NCI-H146 treated with DMSO at 0.1 percent for 48 hours (cell line): ENCODE measurements at regions not wholly inside any gene's neighbourhood (a gene's known extent, or its start where the extent isn't known, plus 50 kb on each side); places are given as distances from the start of the nearest gene placed in this dataset.
"Not testable (repeated sequence)": the region's sequence is repeated elsewhere in the genome, so short reads cannot be mapped to it uniquely, and the experiment has no call there.

ENCODE experiments used
- DNase-seq: peaks from one replicate; lab custom pipeline; 2025; ENCODE audit not compliant: unreplicated experiment; lab: John Stamatoyannopoulos, UW

DNA sequence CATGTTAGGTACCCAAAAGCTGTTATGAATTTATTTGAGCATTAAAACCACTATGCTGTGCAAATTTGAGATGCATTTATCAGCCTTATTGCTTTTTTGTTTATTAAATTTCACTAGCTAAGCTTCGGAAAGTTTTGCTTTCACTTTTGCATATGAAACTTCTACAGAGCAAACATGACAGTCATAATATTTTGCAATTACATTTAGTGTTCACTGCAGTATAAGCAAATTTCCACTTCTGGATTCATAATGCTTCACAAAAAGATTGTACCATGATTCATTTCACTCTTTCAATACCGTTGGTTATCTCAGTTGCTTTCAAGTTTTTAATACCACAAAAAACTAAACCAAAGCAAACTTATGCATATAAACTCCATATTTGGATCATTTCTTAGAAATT is 228.7 kb upstream of the SLC8A1 start:
- no peak for DNase-seq

GRCh38 chr2:40690036-40690435 is 238.1 kb upstream of the SLC8A1 start:
- DNase-seq, result no peak

DNA sequence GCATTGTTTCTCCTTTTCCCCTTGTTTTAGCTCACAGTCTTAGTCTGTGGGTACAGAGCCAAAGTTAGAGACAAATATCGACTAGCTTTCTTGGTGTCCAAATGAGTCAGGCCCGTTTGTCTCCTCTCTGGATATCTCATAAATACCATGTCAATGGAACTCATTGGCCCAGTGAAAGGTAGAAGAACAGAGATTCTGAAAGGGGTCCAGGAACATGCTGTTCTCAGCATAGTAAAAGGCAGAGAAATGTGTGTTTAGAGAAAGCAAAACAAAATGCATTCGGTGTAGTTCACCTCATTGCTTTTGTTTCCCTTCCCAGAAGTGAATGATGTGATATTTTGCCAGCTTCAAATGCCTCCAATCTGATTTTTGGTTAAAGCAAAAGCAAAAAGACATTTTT is 238.6 kb upstream of the SLC8A1 start:
- DNase-seq, result no peak

DNA sequence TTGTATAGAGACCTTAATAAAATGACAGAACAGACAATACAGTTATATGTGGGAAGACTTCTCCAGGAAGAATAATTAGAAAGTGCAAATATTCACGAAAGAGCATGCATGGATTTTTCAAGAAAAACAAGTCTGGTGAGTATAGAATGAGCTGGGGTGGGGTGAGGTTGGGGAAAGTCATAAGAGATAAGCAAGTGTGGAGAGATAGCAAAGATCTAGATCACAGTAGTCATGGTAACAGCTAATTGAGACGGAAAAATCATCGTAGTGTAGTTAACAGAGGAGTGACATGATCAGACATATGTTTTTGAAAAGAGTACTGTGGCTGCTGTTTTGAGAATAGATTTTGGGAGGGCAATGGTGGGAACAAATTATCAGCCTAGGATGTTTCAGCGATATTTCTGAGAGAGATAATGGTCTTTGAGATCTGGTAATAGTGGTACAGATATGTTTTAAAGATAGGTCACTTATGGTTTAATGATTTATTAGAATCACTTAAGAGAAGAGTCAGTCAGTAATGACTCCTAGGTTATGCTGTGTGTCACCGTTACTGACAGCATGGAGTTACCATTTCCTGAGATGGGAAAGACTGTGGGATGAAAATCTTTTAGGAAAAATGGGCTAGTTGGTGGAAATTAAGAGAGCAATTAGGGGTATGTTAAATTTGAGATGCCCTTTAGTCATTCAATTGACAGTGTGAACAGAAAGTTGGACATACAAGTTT is 248.5 kb upstream of the SLC8A1 start:
- no peak for DNase-seq

DNA sequence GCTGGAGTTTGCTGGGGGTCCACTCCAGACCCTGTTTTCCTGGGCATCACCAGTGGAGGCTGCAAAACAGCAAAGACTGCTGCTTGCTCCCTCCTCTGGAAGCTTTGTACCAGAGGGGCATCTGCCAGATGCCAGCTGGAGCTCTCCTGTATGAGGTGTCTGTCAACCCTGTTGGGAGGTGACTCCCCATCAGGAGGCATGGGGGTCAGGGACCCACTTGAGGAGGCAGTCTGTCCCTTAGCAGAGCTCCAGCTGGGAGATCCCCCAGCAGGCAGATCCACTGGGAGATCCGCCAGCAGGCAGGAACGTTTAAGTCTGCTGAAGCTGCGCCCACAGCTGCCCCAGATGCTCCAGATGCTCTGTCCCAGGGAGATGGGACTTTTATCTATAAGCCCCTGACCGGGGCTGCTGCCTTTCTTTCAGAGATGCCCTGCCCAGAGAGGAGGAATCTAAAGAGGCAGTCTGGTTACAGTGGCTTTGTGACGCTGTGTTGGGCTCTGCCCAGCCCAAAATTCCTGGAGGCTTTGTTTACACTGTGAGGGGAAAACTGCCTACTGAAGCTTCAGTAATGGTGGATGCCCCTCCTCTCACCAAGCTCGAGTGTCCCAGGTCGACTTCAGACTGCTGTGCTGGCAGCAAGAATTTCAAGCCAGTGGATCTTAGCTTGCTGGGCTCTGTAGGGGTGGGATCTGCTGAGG is 260.5 kb upstream of the SLC8A1 start:
- DNase-seq, result not testable (repeated sequence)

GRCh38 chr2:40716879-40717278 is 265.0 kb upstream of the SLC8A1 start:
- no peak for DNase-seq

- no peak for DNase-seq
Measured at GRCh38 chr2:40719414-40719813, 267.5 kb upstream of the SLC8A1 start.

DNA sequence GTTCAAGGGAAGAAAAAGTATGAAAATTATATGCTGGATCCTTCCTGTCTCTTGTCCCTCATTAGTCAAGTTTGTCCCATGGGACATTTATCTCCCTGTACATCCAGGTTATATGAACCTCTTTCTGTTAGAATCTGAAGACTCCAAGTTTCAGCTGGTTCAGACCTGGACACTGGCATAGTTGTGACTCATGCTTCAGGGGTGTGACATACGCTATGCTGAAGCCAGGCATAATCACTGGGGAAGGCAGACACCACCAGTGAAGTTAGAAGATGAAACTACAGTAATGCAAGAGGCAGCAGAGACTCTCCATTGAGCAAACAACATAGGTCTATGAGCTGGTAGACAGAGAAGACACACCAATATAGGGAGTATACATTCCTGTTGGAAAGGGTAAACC is 269.7 kb upstream of the SLC8A1 start:
- DNase-seq, result no peak

GRCh38 chr2:40723194-40723593 is 271.3 kb upstream of the SLC8A1 start:
- DNase-seq, result no peak

DNA sequence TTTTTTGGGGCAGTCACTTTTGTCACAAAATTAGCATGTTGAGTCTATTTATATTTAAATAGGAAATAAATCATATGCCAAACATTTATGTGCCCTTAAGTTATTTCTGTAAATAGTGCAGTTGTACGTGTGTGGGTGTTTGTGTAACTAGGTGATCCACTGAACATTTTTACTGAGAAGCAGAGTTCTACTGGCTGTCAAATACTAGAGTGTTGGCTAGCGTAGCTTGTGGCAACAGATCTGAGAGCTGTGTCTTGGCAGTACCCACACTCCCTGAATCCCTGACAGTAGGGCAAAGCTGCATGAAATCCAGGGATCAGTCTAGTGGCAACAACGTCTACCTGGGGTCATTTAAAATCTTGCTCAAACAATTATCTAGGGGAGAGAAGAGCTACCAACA is 273.1 kb upstream of the SLC8A1 start:
- DNase-seq, result no peak

DNA sequence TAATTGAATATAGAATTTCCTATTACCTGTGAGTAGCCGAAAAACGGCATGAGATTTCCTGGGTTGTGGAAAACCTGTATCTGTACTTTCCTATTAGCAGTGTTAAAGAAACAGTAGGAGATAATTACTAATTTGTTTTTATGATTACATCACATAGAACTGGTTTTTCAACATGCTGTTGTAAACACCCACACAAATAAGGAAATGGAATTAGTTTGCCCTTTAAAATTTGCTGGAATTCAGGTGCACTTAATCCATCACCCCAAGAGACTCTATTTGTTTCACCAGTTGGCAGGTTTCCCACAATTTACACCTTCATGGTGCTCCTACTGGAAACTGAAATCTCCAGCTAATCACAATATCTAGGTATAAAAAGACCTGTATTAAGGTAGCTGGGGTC is 274.1 kb upstream of the SLC8A1 start:
- no peak for DNase-seq

DNA sequence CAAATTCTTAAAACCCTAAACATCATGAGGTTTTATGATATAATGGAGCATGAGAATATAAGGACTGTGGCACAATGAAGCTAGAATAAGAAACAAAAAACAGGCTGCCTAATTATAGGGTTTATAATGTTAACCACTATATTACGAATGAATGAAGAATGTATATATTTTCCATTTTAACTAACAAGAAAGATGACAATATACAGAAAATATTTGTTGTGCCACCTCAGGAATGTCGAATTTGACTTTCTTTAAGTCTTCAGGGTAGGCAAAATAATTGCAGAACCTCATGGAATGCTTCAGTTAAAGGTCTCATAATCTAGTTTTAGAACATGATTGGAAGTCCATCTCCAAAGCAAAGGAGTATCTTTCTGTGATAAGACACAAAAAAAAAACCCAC is 282.9 kb upstream of the SLC8A1 start:
- DNase-seq, result no peak

GRCh38 chr2:40737180-40737579 is 285.3 kb upstream of the SLC8A1 start:
- DNase-seq, result no peak

GRCh38 chr2:40740419-40740818 is 288.5 kb upstream of the SLC8A1 start:
- DNase-seq, result no peak

DNA sequence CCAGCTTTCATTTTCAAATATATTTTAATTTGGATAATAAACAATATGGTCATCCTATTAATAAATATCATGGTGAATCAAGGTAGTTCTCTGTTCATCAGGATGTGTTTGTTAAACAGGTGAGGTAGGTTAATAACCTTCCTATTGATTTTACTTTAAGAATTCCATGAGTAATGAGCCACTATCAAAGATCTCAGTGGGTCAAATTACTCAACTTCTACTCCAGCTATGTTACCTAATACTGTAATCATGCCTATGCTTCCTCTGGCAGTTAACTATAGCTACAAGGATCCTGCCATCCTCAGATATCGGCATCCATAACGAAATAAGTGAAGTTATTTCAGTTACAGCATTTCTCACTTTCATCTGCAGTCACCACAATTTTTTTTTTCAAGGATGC is 289.6 kb upstream of the SLC8A1 start:
- peak; percentile 1 for DNase-seq

DNA sequence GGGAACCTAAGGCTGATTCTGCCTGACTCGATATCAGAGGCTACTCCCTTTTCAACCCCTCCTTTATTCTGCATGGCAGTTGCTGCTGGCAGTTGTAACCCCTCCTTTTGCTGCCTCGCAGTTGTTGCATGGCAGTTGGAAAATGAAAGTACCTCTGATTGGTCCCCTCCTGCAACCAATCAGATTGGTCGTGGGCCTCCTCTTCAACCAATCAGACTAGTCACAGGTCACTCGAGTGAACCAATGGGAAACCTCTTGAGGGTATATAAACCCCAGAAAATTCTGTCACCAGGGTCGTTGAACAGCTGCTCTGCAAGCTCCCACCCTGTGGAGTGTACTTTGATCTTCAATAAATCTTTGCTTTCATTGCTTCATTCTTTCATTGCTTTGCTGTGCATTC is 294.3 kb upstream of the SLC8A1 start:
- no peak for DNase-seq

- no peak for DNase-seq
Measured at GRCh38 chr2:40751981-40752380, 300.1 kb upstream of the SLC8A1 start.

GRCh38 chr2:40752796-40753195 is 300.9 kb upstream of the SLC8A1 start:
- DNase-seq, result no peak

- DNase-seq, result no peak
Measured at GRCh38 chr2:40754912-40755311, 303.0 kb upstream of the SLC8A1 start.

- no peak for DNase-seq
Measured at GRCh38 chr2:40758401-40759155, 306.7 kb upstream of the SLC8A1 start.

DNA sequence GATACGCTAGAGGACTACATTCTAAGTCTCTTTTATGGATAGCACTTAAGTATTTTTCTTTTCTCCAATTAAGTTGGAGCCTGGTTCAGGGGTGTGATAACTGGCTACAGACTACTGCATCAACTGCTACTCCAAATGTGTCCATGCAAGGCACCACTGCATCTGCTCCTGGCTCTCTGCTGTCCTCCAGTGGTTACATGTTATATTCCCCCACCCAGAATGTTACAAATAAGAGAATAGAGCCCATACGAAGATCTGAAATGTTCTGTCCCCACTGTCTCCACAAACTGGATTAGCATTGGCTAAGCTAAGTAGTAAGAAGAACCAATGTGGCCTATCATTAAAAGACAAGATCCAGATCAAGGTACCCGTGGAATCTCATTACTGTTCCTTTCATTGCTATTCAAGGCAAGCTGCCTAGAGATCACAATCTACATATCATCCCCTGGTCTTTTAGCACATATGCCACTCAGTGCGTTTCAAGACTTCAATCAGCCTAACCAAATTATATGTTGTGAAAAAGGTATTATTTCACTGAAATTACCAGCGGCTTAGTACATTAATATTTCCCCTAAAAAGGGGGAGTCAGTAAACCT is 308.3 kb upstream of the SLC8A1 start:
- peak; percentile 59 for DNase-seq

DNA sequence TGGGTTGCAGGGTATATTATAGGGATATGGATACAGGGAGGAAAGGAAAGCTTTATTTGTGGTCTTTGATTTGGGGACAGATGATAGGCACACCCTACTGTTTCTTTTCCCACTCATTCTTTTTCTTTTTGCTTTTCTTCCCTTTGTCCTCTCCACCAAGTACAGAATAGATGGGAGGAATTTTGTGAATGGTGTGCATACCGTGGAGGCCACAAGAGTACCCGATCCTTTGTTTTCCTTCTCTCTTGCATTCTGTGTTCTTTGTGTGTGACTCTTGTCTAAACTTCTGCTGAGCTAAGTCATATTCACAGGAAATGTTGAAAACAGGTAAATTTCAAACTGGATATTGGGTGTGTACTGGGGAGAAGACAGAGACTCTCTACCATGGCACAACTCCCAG is 321.4 kb upstream of the SLC8A1 start:
- DNase-seq, result no peak
